ENCODE measurements at regions not wholly inside any gene's neighbourhood (a gene's known extent, or its start where the extent isn't known, plus 50 kb on each side); places are given as distances from the start of the nearest gene placed in this dataset.

DNA sequence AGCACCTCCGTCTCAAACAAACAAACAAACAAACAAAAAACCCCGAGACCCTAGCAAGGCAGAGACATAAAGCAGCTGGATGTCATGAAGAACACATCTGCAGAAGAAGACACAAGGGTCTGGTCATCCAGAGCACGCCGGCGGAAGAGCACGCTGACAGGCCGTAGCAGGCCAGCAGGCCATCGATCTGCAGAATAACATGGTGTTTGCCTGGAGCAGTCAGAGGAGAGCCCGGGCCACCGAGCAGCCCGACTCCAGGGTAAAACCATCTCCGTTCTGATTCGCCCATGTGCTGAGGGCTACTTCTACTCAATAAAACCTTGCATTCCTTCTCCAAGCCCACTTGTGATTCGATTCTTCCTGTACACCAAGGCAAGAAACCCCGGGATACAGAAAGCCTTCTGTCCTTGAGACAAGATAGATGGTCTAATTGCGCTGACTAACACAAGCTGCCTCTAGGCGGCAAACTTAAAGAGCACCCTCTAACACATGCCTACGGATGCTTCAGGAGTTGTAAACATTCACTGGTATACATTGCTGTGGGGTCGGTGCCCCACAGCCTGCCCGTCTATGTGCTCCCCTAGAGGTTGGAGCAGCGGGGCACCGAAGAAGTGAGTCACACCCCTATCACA, 549.8 kb upstream of the NRXN1 start:
- no peak for DNase-seq

DNA sequence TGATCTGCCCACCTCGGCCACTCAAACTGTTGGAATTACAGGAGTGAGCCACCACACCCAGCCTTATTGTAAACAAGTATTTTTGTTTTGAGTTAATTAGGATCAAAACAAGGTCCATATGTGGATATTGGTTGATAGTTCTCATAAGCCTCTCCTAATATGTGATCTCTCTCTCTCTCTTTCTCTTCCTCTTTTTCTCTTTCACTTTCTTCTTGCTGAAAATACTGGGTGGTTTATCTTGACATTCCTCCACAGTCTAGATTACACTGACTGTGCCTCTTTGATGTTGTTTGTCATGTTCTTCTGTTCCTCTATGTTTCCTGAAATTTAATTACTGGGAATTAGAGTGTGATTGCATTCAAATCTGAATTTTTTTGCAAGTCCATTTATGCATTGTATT, 547.5 kb upstream of the NRXN1 start:
- DNase-seq = no peak

DNA sequence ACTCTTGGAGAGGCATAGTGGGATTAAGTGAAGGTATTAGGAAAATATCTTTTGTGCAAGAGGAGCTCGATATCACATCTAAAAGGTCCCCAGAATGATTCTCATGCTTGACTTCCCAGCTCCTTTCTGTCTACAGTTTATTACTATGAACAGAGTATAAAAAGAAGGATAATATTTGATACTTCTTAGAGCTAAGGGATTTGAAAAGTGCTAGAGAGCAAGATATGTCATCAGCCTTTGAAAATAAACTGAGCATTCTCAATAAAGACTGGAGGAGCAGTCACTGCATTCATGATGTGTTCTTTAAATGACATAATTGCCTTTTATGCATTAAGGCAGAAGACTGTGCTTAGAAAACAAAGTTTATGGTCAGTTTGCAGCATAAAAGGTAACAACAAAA, 543.2 kb upstream of the NRXN1 start:
- DNase-seq = no peak

DNA sequence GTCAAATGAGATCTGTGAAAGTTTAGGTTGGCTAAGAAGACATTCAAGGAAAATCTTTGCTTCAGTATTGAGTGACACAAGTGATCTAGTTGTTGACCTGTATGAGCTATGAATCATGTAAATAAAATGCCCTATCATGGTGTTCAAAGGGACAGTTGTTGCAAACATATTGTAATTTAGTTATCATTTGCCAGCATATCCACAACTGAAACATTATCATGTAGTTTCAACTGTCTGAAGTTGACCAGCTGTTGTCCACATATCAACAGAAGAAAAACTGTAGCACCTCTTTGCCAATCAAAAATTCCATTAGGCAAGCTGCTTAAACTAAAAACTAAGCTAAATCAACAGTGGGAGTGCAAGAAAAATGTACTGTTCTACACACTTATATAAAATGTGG, 527.1 kb upstream of the NRXN1 start:
- DNase-seq = no peak

DNA sequence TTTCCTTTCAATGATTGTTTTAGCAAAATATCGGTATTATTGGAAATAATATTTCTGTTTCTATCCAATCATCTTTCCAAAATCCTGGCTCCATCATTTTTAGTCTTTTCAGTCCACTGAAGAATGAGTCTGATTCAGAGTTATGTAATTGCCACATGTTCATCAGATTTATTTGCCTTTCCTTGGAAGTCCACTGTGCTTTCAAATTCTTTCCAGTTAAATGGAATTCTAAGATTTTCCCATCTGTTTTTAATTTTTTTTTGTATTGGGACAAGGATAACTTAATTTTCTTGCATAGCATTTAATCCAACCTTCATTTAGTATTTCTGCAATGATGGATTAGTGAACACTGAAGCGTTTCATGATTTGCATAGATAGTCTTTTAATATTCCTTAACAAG, 521.5 kb upstream of the NRXN1 start:
- DNase-seq = no peak

DNA sequence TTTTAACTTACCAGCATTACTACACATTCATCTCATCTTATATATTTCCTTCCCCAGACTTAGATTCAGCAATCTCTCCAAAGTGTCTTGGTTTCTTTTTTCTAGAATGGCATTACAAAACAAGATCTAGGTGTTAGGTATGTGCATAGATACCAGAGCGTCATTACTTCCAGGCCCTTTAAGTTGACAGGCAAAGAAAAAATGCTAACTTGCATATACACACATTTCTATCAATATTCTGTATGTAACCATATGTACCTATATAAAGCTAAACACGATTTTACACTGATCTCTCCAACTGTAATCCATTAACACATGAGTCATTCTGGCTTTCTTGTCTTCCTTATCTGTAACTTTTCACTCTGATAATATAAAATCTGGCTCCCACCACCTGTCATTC, 503.8 kb upstream of the NRXN1 start:
- DNase-seq = no peak

DNA sequence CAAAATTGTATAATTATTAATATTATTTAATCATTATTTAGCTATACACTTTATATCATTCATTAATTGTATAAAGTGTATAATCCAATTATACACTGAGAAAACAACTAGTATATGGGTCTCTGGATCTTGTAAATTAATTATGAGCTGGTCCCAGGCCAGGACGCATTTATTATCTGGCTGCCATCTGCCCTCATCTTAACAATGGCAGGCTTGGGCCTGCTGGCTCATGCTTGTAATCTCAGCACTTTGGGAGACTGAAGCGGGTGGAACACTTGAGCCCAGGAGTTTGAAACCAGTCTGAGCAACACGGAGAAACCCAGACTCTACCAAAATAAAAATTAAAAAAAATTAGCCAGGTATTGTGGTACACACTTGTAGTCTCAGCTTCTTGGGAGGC, 502.2 kb upstream of the NRXN1 start:
- DNase-seq = no peak

DNA sequence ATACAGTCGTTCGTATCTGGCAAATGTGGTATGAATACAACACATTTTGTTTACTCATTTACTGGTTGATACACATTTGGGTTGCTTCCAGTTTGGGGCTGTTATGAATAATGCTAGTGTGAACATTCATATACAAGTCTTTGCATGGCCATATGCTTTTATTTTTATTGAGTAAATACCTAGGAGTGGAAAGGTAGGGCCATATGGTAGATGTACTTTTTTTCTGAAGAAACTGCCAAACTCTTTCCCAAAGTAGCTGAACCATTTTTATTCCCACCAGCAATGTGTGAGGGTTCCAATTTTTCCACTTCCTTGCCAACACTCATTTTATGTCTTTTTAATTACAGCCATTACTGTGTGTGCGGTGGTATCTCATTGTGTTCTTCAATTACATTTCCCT, 496.2 kb upstream of the NRXN1 start:
- no peak for DNase-seq

DNA sequence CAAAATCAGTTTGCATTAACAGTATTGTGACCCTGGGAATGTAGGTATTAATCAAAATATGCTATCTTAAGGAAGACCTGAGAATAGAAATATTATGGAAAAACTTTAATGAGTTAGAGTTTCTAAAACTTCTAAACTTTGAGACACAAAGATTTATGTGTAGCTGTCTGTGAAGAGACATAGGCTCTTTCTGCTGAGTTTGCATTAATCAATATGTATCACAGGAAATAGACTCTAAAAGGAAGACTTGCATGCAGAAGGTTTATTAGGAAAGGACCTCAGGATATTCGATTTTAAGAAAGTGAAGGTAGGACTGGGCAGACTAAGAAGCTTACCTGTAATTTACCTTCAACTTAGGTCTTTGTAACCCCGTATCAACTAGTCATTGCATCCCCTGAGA, 494.8 kb upstream of the NRXN1 start:
- no peak for DNase-seq

DNA sequence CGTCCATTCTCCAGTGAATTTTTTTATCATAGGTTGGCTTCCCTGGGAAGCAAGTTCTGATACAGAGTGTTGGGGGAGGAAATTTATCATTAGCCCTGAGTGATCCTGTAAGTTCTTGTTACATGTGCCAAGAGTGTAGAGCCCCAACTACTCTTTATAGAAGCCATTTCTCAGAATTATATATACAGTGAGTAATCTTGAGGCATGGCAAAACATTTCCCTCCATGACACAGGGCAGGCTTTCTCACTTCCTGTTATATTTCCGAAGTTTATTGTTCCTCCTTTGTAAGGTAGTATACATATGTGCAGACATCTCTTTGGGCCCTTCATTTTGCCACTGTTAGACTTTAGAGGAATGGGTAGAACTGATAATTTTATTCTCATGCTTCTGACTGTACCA, 484.7 kb upstream of the NRXN1 start:
- DNase-seq = no peak

DNA sequence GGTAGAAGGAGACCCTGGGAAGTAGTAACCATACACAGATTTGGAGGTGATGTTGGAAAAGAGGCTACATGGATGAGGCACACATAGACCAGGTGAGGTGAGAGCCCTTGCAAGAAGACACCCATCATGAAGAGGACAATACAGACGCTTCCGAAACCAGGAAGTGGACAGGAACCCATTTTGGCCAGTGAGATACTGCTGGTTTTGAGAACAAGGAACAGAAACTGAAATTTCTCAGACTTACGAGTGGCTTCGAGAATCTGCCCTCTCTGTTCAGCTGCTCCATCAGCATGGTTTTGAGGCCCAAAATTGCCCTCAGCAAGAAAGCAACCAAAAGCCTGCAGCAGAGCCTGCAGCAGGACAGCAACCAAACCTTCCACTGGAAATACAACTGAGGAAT, 479.1 kb upstream of the NRXN1 start:
- DNase-seq = no peak

DNA sequence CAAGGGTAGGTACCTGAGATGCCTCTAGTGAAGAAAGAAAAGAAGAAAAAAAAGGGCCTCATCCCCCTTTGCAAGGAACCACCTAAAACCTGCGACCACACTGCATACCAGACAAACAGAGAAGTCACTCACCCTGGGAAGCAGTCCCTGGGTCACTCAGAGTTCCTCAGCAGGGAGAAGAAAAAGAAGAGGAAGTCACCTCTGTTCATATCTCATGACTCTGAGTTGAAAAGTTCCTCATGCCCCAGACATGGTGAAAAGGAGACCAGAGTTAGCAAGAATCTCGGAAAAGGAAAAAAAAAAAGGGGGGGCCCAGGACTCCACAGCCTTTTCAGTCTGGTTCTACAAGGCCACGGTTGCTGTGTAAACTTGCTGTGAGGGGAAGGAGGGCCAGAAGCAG, 478.4 kb upstream of the NRXN1 start:
- DNase-seq = no peak

DNA sequence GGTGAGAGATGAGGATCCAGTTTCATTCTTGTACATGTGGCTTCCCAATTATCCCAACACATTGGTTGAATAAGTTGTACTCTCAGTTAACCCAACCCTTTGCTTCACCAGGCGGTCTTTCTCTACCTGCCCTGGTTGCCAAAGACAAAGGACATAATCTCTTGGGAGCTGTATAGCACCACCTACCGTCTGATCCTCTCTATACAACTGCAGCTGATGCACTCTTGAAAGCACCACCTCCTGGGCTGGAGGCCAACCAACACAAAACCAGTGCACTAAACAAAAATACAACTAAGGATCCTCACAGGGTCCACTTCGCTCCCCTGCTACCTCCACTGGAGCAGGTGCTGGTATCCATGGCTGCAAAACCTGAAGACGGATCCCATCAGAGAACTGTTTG, 473.6 kb upstream of the NRXN1 start:
- DNase-seq = no peak

DNA sequence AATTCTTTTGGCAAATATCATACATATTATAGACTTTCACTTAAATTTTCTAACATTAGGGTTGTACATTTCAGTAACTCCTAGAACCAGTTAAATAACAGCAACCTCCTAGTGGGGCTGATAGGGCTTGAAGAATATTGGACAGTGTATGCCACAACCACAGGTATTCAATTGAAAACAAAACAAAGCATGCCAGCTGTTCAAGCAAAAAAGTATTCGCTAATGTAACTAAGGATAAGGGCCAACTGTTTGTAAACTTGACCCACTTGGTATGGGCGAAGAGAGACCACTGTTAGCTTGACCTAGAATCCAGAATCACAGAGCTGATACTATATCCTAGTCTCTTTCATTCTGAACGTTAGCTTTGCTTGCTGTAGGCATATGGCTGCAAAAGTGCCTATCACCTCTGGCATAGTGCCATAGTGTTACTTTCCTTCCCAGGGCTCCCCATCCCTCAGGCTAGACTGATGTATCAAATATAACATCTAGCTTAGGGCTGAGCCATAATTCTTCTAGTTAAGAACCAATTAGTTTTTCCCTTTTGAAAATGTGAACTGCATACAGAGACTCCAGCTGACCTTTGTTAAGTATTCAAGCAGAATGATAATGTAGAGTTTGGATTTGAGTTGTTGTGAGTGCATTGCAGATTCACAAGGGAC, 458.8 kb upstream of the NRXN1 start:
- no peak for DNase-seq

DNA sequence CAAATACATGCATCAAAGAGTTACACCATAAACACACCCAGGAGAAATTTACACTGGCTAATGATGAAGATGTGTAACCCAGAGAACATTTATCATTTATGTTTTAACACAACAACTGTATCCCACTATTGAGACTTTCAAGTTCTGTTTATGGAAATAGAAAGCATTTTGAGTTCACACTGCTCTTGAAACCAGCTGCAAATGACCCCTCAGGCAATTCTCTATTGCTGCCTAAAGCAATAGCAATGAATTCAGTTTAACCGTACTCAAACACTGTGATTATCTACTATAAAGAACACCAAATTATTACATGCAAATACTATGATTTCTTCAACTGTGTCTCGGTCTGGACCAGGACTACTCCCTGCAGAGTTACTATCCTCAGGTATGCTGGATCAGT, 452.7 kb upstream of the NRXN1 start:
- DNase-seq = no peak

DNA sequence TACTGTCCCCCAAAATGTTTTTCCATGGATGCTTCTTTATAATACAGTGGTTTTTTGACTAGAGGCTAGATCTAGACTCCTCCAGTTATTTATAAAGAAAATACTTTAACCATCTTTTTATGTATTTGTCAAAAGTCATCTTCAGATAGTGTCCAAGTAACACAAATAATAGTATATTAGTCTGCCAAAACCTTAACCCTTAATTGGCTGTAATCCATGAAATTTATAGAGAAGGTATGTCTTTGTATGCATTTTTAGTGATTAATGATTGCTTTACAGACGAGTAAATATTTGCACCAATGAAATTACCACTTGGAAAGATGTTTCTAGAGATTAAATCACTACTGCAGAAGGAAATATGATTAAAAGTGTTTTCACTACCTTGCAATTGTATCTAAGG, 451.8 kb upstream of the NRXN1 start:
- no peak for DNase-seq

DNA sequence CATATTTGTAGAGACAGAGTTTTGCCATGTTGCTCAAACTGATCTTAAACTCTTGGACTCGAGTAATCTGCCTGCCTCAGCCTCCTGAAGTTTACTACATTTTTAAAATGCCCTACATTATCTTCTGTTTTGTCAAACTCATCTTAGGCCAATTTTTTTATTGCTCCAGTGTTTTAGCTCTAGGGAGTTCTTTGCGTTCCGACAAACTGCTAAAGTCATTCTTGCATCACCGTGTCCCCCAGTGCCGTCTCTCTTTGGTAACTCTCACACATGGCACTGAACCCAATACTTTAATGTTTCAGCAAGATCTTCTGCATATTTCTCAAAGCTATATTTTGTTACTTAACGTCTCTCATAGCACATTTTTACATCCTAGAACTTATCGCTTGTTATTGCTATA, 440.9 kb upstream of the NRXN1 start:
- no peak for DNase-seq

DNA sequence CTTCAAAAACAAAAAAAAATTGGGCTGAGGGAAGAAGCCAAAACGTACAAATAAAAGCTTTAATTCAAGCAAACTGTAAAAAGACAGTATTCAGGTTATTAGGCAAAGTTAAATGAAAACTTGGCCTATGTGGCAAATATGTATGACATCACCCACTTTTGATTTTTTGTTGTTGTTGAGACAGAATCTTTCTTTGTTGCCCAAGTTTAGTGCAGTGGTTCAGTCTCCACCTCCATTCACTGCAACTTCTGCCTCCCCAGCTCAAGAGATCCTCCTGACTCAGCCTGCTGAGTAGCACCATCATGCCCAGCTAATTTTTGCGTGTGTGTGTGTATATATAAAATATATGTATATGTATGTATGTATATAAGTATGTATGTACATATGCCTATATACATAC, 440.4 kb upstream of the NRXN1 start:
- DNase-seq = no peak

DNA sequence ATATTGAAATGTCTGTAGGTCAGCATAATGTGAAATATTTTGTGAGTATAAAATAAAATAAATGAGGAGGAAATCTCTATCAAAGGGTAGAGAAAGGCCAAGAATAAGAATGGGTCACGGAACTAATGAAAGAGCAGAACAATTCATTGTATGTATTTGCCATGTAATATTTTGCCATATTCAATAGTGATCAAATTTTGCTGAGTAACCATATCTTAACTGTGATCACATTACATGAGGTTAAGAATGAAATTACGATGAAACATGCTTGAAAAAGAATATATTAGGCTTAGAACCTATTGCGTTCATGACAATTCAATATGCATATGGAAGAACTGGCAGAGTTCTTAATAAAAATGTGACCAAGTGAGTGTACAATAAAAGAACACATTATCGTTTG, 437.2 kb upstream of the NRXN1 start:
- no peak for DNase-seq

DNA sequence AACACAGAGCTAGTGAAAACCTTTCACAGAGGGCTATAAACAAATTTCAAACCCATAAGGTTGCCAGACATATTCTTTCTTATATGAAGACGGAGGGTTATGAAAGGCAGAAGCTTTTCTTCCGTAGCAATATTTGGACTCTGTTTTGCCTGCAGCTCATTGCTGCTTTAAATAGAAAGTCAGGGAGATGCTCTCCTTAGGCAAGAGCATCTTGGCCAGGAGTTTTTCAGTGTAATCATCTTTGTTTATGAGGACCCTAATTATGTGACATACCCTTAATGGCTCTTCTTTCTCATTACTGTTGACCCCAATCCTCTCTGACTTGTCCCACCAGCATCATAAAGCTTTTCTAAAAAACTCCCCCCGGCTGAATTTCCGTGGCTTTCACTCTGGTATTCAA, 433.4 kb upstream of the NRXN1 start:
- no peak for DNase-seq

DNA sequence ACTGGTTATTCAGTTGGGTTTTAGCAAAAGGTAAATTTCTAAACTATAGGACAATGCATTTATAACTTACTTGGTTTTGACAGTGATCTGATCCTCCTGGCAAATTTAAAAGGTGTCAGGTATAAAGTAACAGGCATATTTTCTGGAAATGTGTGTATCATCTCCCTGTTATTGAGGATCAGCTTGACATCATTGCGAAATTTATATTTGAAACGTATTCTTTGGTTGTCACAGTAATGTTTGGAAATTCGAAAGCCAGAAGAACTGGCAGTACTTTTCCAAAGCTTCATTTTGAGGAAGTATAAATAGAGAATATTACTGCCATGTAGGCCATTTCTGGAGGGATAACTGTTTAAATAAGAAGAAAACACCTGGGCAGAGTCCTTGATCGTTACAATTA, 422.2 kb upstream of the NRXN1 start:
- DNase-seq = no peak

DNA sequence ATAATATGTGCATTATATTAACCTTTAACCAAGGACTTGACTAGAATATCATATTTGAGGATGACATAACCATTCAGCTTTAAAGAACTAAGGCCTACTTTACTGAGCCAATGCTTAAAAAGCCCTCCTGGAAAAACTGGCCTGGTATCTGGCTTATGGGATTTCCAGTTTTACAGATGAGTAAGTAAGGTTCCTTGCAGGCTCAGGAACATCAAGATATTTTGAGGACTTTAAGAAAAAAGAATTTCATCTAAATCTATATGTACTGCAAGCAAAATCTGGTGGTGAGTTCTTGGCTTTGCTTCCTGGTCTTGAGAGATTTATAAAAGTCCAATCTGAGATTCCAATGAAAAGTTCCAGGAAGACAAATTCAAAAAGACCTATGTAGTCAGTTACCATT, 417.0 kb upstream of the NRXN1 start:
- no peak for DNase-seq

DNA sequence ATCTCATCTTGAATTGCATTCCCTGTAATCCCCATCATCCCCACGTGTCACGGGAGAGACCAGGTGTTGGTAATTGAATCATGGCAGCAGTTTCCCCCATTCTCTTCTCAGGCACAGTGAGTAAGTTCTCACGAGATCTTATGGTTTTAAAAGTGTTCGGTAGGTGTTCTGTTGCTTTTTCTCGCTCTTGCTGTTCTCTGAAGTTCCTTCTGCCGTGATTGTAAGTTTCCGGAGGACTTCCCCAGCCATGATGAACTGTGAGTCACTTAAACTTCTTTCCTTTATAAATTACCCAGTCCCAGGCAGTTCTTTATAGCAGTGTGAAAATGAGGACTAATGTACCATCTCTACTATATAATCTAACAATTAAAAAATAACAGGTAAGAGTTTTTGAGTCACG, 409.9 kb upstream of the NRXN1 start:
- DNase-seq = no peak

DNA sequence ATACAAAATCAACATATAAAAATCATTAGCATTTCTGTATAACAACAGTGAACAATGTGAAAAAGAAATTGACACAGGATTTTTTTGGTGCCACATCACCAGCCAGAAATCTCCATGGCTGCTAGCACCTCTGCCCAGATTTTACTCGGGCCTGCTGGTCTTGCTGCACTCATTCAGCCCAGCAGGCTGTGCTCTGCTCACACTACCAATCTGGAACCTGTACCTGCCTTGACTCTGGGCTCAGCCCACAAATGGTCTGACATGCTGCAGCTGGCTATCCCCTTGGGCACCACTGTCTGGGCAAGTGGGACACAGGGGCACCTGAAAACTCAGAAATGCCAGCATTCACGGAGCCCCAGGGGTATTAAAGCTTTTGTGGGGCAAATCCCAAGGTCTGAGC, 392.5 kb upstream of the NRXN1 start:
- DNase-seq = no peak

DNA sequence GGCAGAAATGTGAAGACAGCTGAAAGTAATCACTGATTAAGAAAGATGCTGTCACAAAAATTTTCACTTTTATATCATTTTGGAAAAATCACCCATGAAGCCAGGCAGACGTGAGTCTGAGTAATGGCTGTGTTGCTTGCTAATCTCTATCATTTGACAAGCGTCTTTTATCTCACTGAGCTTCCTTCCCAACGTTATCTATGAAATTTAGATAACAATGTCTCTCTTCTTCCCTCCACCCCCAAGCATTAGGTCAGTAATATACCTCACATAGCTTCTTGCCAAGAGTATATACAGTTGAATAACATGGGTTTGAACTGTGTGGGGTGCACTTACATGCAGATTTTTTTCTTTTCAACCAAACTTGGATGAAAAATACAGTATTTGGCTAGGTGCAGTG, 388.6 kb upstream of the NRXN1 start:
- no peak for DNase-seq
